Stomach (tissue), 4 donors: ENCODE measurements at regions not wholly inside any gene's neighbourhood (a gene's known extent, or its start where the extent isn't known, plus 50 kb on each side); places are given as distances from the start of the nearest gene placed in this dataset.
"Not testable (repeated sequence)": the region's sequence is repeated elsewhere in the genome, so short reads cannot be mapped to it uniquely, and the experiment has no call there.

ENCODE experiments used
- CTCF ChIP-seq, 7 experiments: fragments of 450-650 bp in 4 of 7; fragments of 200-600 bp in 3 of 7; sonication (generic) in 3 of 7; IDR thresholded peaks; one replicate each; pipeline ENCODE4 v1.5.1; 2016 to 2019; ENCODE audit warnings: antibody characterized with exemption in 7 of 7, control low read depth in 2 of 7, mild to moderate bottlenecking in 1 of 7
- EP300 ChIP-seq: sonication (generic); formaldehyde crosslinking; IDR thresholded peaks from one replicate; pipeline ENCODE4 v1.6.1; 2017; ENCODE audit warnings: antibody characterized with exemption
- POLR2A ChIP-seq, 4 donors: fragments of 450-650 bp; IDR thresholded peaks; one replicate each; pipeline ENCODE4 v1.6.1; 2016; ENCODE audit warnings: antibody characterized with exemption in 4 of 4, control low read depth in 2 of 4, mild to moderate bottlenecking in 1 of 4, moderate library complexity in 1 of 4
- POLR2AphosphoS5 ChIP-seq, 3 donors: sonication (generic); formaldehyde crosslinking; IDR thresholded peaks; one replicate each; pipeline ENCODE4 v1.6.1; 2016; ENCODE audit warnings: antibody characterized with exemption in 3 of 3

- TF ChIP-seq CTCF (IDR thresholded peaks at IDR 0.05); POLR2A (IDR thresholded peaks at IDR 0.05); POLR2AphosphoS5 (IDR thresholded peaks at IDR 0.05); EP300: not testable (repeated sequence)
Observed at GRCh38 chr4:174045829-174046228, 237.6 kb downstream of the FBXO8 start.
